Parathyroid adenoma (tissue), 2 donors: ENCODE measurements at regions not wholly inside any gene's neighbourhood (a gene's known extent, or its start where the extent isn't known, plus 50 kb on each side); places are given as distances from the start of the nearest gene placed in this dataset.
"Not testable (repeated sequence)": the region's sequence is repeated elsewhere in the genome, so short reads cannot be mapped to it uniquely, and the experiment has no call there.

ENCODE experiments used
- H2AFZ ChIP-seq: fragments of 300-600 bp; sonication (generic); one replicate; pipeline ENCODE4 v1.7.0; 2017; ENCODE audit warnings: antibody characterized with exemption, mild to moderate bottlenecking
- H3K27ac ChIP-seq: fragments of 300-600 bp; sonication (generic); one replicate; pipeline ENCODE4 v1.7.0; 2017
- H3K27me3 ChIP-seq: fragments of 300-600 bp; sonication (generic); one replicate; pipeline ENCODE4 v1.7.0; 2017; ENCODE audit warnings: low read length; ENCODE audit not compliant: control insufficient read depth, insufficient read depth
- H3K36me3 ChIP-seq: fragments of 300-600 bp; sonication (generic); one replicate; pipeline ENCODE4 v1.7.0; 2017; ENCODE audit warnings: low read length; ENCODE audit not compliant: control insufficient read depth, insufficient read depth
- H3K4me1 ChIP-seq: fragments of 300-600 bp; sonication (generic); one replicate; pipeline ENCODE4 v1.7.0; 2017; ENCODE audit warnings: control low read depth
- H3K4me2 ChIP-seq: fragments of 300-600 bp; sonication (generic); one replicate; pipeline ENCODE4 v1.7.0; 2017; ENCODE audit warnings: low read length
- H3K4me3 ChIP-seq: fragments of 300-600 bp; sonication (generic); one replicate; pipeline ENCODE4 v1.7.0; 2017; ENCODE audit warnings: low read depth, low read length
- H3K79me2 ChIP-seq: fragments of 300-600 bp; sonication (generic); one replicate; pipeline ENCODE4 v1.7.0; 2017; ENCODE audit warnings: control low read depth
- H3K9ac ChIP-seq: fragments of 300-600 bp; sonication (generic); one replicate; pipeline ENCODE4 v1.7.0; 2017; ENCODE audit warnings: mild to moderate bottlenecking
- H3K9me3 ChIP-seq: fragments of 300-600 bp; sonication (generic); one replicate; pipeline ENCODE4 v1.7.0; 2017; ENCODE audit warnings: low read length; ENCODE audit not compliant: control insufficient read depth
- CTCF ChIP-seq: fragments of 300-600 bp; sonication (generic); IDR thresholded peaks from one replicate; pipeline ENCODE4 v1.7.0; 2017; ENCODE audit warnings: antibody characterized with exemption, mild to moderate bottlenecking
- donor health status: primary hyperparathyroidism.

GRCh38 chr11:46210133-46210636 lies 67.3 kb upstream of the CREB3L1 start:
- TF ChIP-seq CTCF: no peak
- Histone ChIP-seq H3K4me3 (no peak overlapping the region), H3K27ac (no peak overlapping the region), H3K9me3 (no peaks in the 10 kb centered on the region), H3K4me2 (no peak overlapping the region), H3K4me1 (no peaks in the 10 kb centered on the region), H3K36me3 (no peaks in the 10 kb centered on the region), H3K79me2 (no peaks in the 10 kb centered on the region), H3K27me3 (no peaks in the 10 kb centered on the region), H2AFZ (no peak overlapping the region), H3K9ac (no peak overlapping the region)

GRCh38 chr11:46209624-46210023 lies 67.8 kb upstream of the CREB3L1 start:
- H3K4me2 ChIP-seq, H3K9me3 ChIP-seq, H3K9ac ChIP-seq, H2AFZ ChIP-seq, H3K36me3 ChIP-seq, H3K4me3 ChIP-seq, H3K27ac ChIP-seq, H3K4me1 ChIP-seq, H3K27me3 ChIP-seq, H3K79me2 ChIP-seq: not testable (repeated sequence)

- Histone ChIP-seq H3K4me2 (no peak overlapping the region), H3K4me3 (no peak overlapping the region), H3K9ac (no peak overlapping the region), H3K4me1 (no peaks in the 10 kb centered on the region), H3K79me2 (no peaks in the 10 kb centered on the region), H3K27ac (no peak overlapping the region), H3K9me3 (no peaks in the 10 kb centered on the region), H3K36me3 (no peaks in the 10 kb centered on the region), H2AFZ (no peak overlapping the region), H3K27me3 (no peaks in the 10 kb centered on the region)
- TF ChIP-seq CTCF: no peak
These were observed 68.7 kb upstream of the CREB3L1 start for GRCh38 chr11:46208803-46209202.

- Histone ChIP-seq H3K79me2 (no peaks in the 10 kb centered on the region), H3K36me3 (no peaks in the 10 kb centered on the region), H3K27ac (no peak overlapping the region), H3K9ac (no peak overlapping the region), H3K9me3 (no peaks in the 10 kb centered on the region), H2AFZ (no peak overlapping the region), H3K27me3 (no peaks in the 10 kb centered on the region), H3K4me1 (no peaks in the 10 kb centered on the region), H3K4me3 (no peak overlapping the region), H3K4me2 (no peak overlapping the region)
- no peak for TF ChIP-seq CTCF
These were observed 70.2 kb upstream of the CREB3L1 start for GRCh38 chr11:46207270-46207669.

GRCh38 chr11:46204415-46204814 lies 73.0 kb upstream of the CREB3L1 start:
- not testable (repeated sequence) for H3K36me3 ChIP-seq, H3K27me3 ChIP-seq, H3K4me3 ChIP-seq, H3K79me2 ChIP-seq, H2AFZ ChIP-seq, H3K9ac ChIP-seq, H3K9me3 ChIP-seq, H3K4me1 ChIP-seq, H3K27ac ChIP-seq, H3K4me2 ChIP-seq

- H3K79me2 ChIP-seq: no peaks in the 10 kb centered on the region
- no peak overlapping the region for H3K4me3 ChIP-seq
- H3K27ac ChIP-seq: no peak overlapping the region
- H3K9ac ChIP-seq: no peak overlapping the region
- H2AFZ ChIP-seq: no peak overlapping the region
- no peaks in the 10 kb centered on the region for H3K9me3 ChIP-seq
- TF ChIP-seq CTCF: no peak
- H3K4me2 ChIP-seq: no peak overlapping the region
- no peaks in the 10 kb centered on the region for H3K4me1 ChIP-seq
- H3K36me3 ChIP-seq: no peaks in the 10 kb centered on the region
- no peaks in the 10 kb centered on the region for H3K27me3 ChIP-seq
These were observed 73.7 kb upstream of the CREB3L1 start for GRCh38 chr11:46203746-46204145.
